HCT116 (cell line): ENCODE measurements at regions not wholly inside any gene's neighbourhood (a gene's known extent, or its start where the extent isn't known, plus 50 kb on each side); places are given as distances from the start of the nearest gene placed in this dataset.

Source experiments
- ATAC-seq: fragments of 200-7000 bp; cut with Tn5 transposase; 2 replicates; pipeline ENCODE4 v1.9.1; 2020; ENCODE audit warnings: mild to moderate bottlenecking, moderate library complexity
- BruUV-seq: library from RNA; stranded (reverse); fragments of 400-500 nt; replicated peaks from 2 replicates; lab custom pipeline; 2021; lab: Mats Ljungman, UMichigan
- CTCF ChIA-PET: fragments of 300-600 bp; sonication (Branson Sonifier 250); formaldehyde crosslinking; loops from one replicate; lab custom pipeline; 2021; ENCODE audit warnings: antibody characterized with exemption; lab: Charles Lee
- POLR2A ChIA-PET: fragments of 300-600, 350-600 bp; sonication (Branson Sonifier 250); formaldehyde crosslinking; loops from one replicate; lab custom pipeline; 2021; ENCODE audit warnings: antibody characterized with exemption; lab: Charles Lee
- RAD21 ChIA-PET, 2 experiments: fragments of 300-600 bp; sonication (Branson Sonifier 250); formaldehyde crosslinking; loops; one replicate each; lab custom pipeline; 2023; ENCODE audit warnings: low total read pairs in 2 of 2; ENCODE audit not compliant: uncharacterized antibody in 2 of 2, unreplicated experiment in 2 of 2, low non-redundant PET in 1 of 2; lab: Charles Lee
- DNase-seq: peaks from one replicate; pipeline ENCODE4 v3.0.0-alpha.2; 2010; ENCODE audit warnings: low read depth, low spot score
- H2AFZ ChIP-seq: fragments of 200-600 bp; shearing (Covaris generic), sonication (generic); 2 replicates; pipeline ENCODE4 v1.6.1; 2017; ENCODE audit warnings: low read depth, mixed run types, mixed read lengths, antibody characterized with exemption, low read length; ENCODE audit not compliant: poor library complexity, severe bottlenecking
- H3K27ac ChIP-seq: 2 replicates; pipeline ENCODE4 v1.5.1; 2012; ENCODE audit warnings: low read depth, low read length
- H3K27me3 ChIP-seq: fragments of 200-600 bp; sonication (generic); 2 replicates; pipeline ENCODE4 v1.6.1; 2016; ENCODE audit warnings: mixed run types, low read length, mixed read lengths; ENCODE audit not compliant: insufficient read depth
- H3K36me3 ChIP-seq, 2 experiments: fragments of 200-500 bp in 1 of 2; fragments of 200-600 bp in 1 of 2; sonication (Bioruptor generic) in 1 of 2; sonication (generic) in 1 of 2; 2 replicates each; pipeline versions ENCODE4 v1.5.1 to v1.6.1; 2014 to 2016; ENCODE audit warnings: low read length in 2 of 2, inconsistent platforms in 1 of 2, mixed read lengths in 1 of 2, mixed run types in 1 of 2; ENCODE audit not compliant: insufficient read depth in 2 of 2, control insufficient read depth in 1 of 2
- H3K4me1 ChIP-seq, 2 experiments: fragments of 200-600 bp in 1 of 2; sonication (generic) in 1 of 2; 2 replicates each; pipeline versions ENCODE4 v1.5.1 to v1.6.1; 2012 to 2017; ENCODE audit warnings: low read length in 2 of 2, inconsistent platforms in 1 of 2, mild to moderate bottlenecking in 1 of 2, mixed read lengths in 1 of 2, mixed run types in 1 of 2, moderate library complexity in 1 of 2; ENCODE audit not compliant: insufficient read depth in 2 of 2, control insufficient read depth in 1 of 2
- H3K4me2 ChIP-seq: fragments of 200-600 bp; sonication (generic); 2 replicates; pipeline ENCODE4 v1.6.1; 2017; ENCODE audit warnings: mixed run types, low read length, mixed read lengths
- H3K4me3 ChIP-seq, 2 experiments: fragments of 200-600 bp in 1 of 2; sonication (generic) in 1 of 2; replicated peaks in 1 of 2; 2 replicates each; pipeline ENCODE4 v1.5.1; 2011 to 2016; ENCODE audit warnings: low read length in 2 of 2, control low read depth in 1 of 2, low read depth in 1 of 2, mild to moderate bottlenecking in 1 of 2, mixed read lengths in 1 of 2, mixed run types in 1 of 2
- H3K79me2 ChIP-seq: fragments of 200-600 bp; sonication (generic); 2 replicates; pipeline ENCODE4 v1.6.1; 2017; ENCODE audit warnings: mild to moderate bottlenecking, mixed run types, low read length, moderate library complexity, mixed read lengths; ENCODE audit not compliant: insufficient read depth
- H3K9ac ChIP-seq: fragments of 200-600 bp; sonication (generic); 2 replicates; pipeline ENCODE4 v1.6.1; 2016; ENCODE audit warnings: low read length, mixed read lengths
- H3K9me2 ChIP-seq: fragments of 200-600 bp; sonication (generic), shearing (Covaris generic); 2 replicates; pipeline ENCODE4 v1.6.1; 2017; ENCODE audit warnings: mixed run types, mild to moderate bottlenecking, moderate library complexity; ENCODE audit not compliant: insufficient read depth
- H3K9me3 ChIP-seq, 2 experiments: fragments of 200-500 bp in 1 of 2; fragments of 200-600 bp in 1 of 2; sonication (Bioruptor generic) in 1 of 2; sonication (generic) in 1 of 2; 2 replicates each; pipeline ENCODE4 v1.6.1; 2014 to 2017; ENCODE audit warnings: low read length in 2 of 2, mixed read lengths in 2 of 2, inconsistent platforms in 1 of 2, low read depth in 1 of 2, mild to moderate bottlenecking in 1 of 2, mixed run types in 1 of 2, moderate library complexity in 1 of 2; ENCODE audit not compliant: control insufficient read depth in 1 of 2, insufficient read depth in 1 of 2
- H4K20me1 ChIP-seq: fragments of 200-600 bp; sonication (generic), shearing (Covaris generic); 2 replicates; pipeline ENCODE4 v1.6.1; 2017; ENCODE audit warnings: mixed run types, mild to moderate bottlenecking, moderate library complexity; ENCODE audit not compliant: insufficient read depth
- CTCF ChIP-seq, 3 experiments: fragments of 200-600 bp in 1 of 3; sonication (generic) in 1 of 3; IDR thresholded peaks in 2 of 3; conservative IDR thresholded peaks in 1 of 3; 2 replicates each; pipeline ENCODE4 v1.5.1; 2012 to 2017; ENCODE audit warnings: low read depth in 2 of 3, low read length in 2 of 3, antibody characterized with exemption in 1 of 3, borderline replicate concordance in 1 of 3, control low read depth in 1 of 3, mild to moderate bottlenecking in 1 of 3, mixed read lengths in 1 of 3, mixed run types in 1 of 3, moderate library complexity in 1 of 3; ENCODE audit not compliant: insufficient read depth in 1 of 3
- FOSL1 ChIP-seq: IDR thresholded peaks from 2 replicates; pipeline ENCODE4 v1.6.1; 2012; ENCODE audit warnings: low read depth
- POLR2A ChIP-seq: IDR thresholded peaks from 2 replicates; pipeline ENCODE4 v1.7.0; 2011; ENCODE audit warnings: borderline replicate concordance; ENCODE audit not compliant: insufficient read depth, insufficient read length; ENCODE audit errors: extremely low read depth
- POLR2AphosphoS5 ChIP-seq: IDR thresholded peaks from 2 replicates; pipeline ENCODE4 v1.6.1; 2011; ENCODE audit warnings: mild to moderate bottlenecking, low read depth, low read length, moderate library complexity
- RAD21 ChIP-seq: IDR thresholded peaks from 2 replicates; pipeline ENCODE4 v1.6.1; 2012; ENCODE audit warnings: low read depth, mild to moderate bottlenecking
- SIN3A ChIP-seq: IDR thresholded peaks from 2 replicates; pipeline ENCODE4 v1.6.1; 2012; ENCODE audit warnings: low read depth
- TCF7L2 ChIP-seq: IDR thresholded peaks from 2 replicates; pipeline ENCODE4 v1.7.0; 2011; ENCODE audit warnings: borderline replicate concordance, inconsistent platforms; ENCODE audit not compliant: insufficient read depth, insufficient read length; ENCODE audit errors: extremely low read depth
- intact Hi-C: fragments of 100-400 bp; cut with micrococcal nuclease; formaldehyde crosslinking; loops from 2 replicates; pipeline ENCODE4 v1.10.0; 2022

DNA sequence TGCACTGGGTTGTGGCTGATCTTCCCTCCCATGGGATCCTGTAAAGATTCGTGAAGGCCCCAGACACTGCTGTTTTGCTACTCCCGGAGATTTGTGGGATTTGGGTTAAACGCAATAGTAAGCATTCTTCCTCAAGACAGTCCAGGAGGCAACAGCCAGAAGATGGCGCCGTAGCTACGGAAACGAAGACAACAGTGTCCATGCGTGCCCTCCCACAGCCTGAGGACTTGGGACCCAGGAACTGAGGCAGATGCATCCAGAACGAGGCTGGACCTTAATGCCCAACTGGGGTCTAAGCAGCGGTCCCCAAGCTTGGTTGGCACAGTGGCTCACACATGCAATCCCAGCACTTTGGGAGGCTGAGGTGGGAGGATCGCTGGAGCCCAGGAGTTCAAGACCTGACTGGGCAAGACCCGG lies 57.6 kb upstream of the ZNF507 start:
- H2AFZ ChIP-seq: no peak overlapping the region
- no peaks in the 10 kb centered on the region for H3K36me3 ChIP-seq
- intact Hi-C loops: loop anchor here (1.0 kb wide), 2 partner anchors 89 to 282 kb away; no protein-coding TSS in a partner anchor
- CTCF ChIA-PET: interaction anchor here (0.9 to 1.3 kb wide), 2 partner anchors 10 to 15 kb away, joined by 3 to 4 read pairs; no protein-coding TSS in a partner anchor
- no peak overlapping the region for H3K4me3 ChIP-seq
- no peaks in the 10 kb centered on the region for H3K9me3 ChIP-seq
- DNase-seq (peak; percentile 61), ATAC-seq (peak; percentile 98)
- H4K20me1 ChIP-seq: no peaks in the 10 kb centered on the region
- H3K27ac ChIP-seq: no peak overlapping the region
- RAD21 ChIA-PET: interaction anchor here in 1 of 2 experiments (1.1 kb wide), 1 partner anchor 281 kb away, joined by 5 read pairs; no protein-coding TSS in a partner anchor
- H3K9ac ChIP-seq: no peak overlapping the region
- H3K79me2 ChIP-seq: no peaks in the 10 kb centered on the region
- BruUV-seq: no TSS peak
- H3K9me2 ChIP-seq: no peaks in the 10 kb centered on the region
- TF ChIP-seq POLR2A: no peak
- TF ChIP-seq TCF7L2: no peak
- TF ChIP-seq POLR2AphosphoS5: no peak
- TF ChIP-seq SIN3A: no peak
- TF ChIP-seq FOSL1: no peak
- peak; percentile 74 for TF ChIP-seq RAD21
- peak; percentile 41 to 65 (median 43); a peak in 5 of 6 replicates for TF ChIP-seq CTCF (IDR thresholded peaks at IDR 0.05 in 2 of 3, conservative IDR thresholded peaks at IDR 0.05 in 1 of 3; ENCODE audit: borderline replicate concordance in 1 of 3, insufficient read depth in 1 of 3, low read depth in 2 of 3, low read length in 2 of 3)
- H3K4me2 ChIP-seq: peak overlapping the region; percentile 5; the same call in 1 of the 2 replicates
- H3K4me1 ChIP-seq: no peaks in the 10 kb centered on the region
- POLR2A ChIA-PET: no interaction called here
- 0 out of 2 replicates have a peak, but pooled peaks cover 3% of the 10 kb centered on the region for H3K27me3 ChIP-seq
